ENCODE measurements at regions not wholly inside any gene's neighbourhood (a gene's known extent, or its start where the extent isn't known, plus 50 kb on each side); places are given as distances from the start of the nearest gene placed in this dataset.

DNA sequence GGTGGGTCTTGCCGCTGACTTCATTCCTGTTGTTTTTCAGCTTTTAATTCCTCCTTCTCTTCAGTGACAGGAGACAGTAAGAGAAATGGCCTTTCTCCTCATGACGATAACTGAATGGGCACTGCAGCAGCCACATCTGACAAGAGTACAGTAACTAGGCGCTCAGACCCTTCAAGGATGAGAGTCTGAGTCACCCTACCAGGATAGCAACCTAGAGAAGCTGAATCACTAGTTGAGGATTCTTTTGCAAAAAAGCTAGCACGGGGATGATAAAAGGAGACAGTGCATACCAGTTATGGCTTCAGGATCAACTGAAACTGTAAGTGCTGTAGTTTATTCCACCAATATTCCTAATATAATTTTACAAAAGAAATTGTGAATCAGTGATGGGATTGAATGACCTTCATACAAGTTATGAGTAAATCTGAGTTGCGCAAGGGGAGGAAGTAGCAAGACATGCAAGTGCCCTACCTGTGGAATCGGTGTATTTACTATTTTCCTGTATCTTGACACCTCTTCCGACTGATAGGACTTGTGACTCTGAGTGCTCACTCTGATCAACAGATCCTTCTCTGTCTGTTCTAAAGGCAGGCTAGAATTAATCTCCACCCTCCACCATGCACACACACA lies 161.8 kb upstream of the GRIK2 start:
- ATAC-seq = no peak
- H3K27ac ChIP-seq = no peak overlapping the region

GRCh38 chr6:101232961-101233360 lies 160.5 kb upstream of the GRIK2 start:
- Histone ChIP-seq H3K4me1 (no peaks in the 10 kb centered on the region), H3K36me3 (no peaks in the 10 kb centered on the region), H3K9me3 (no peaks in the 10 kb centered on the region), H3K27me3 (no peaks in the 10 kb centered on the region), H3K4me3 (no peak overlapping the region), H3K27ac (no peak overlapping the region)
- intact Hi-C loops (cut with DNase I) = no loop called here
- DNase-seq (no peak), ATAC-seq (no peak)
- TF ChIP-seq POLR2A (IDR thresholded peaks at IDR 0.05) = no peak
- TF ChIP-seq CTCF (IDR thresholded peaks at IDR 0.05) = no peak

More for the DNA sequence above, 161.8 kb upstream of the GRIK2 start:
- 83% methylated on average over 5 of the region's 7 CpGs for WGBS (ENCODE audit: insufficient coverage, low coverage, low lambda C conversion rate, missing lambda C conversion rate)
- Histone ChIP-seq H3K4me1 (no peaks in the 10 kb centered on the region), H3K9me3 (no peaks in the 10 kb centered on the region), H3K27me3 (no peaks in the 10 kb centered on the region), H3K36me3 (no peaks in the 10 kb centered on the region), H3K4me3 (no peak overlapping the region)
- no peak for DNase-seq
- intact Hi-C loops (cut with DNase I) = no loop called here
- no peak for TF ChIP-seq CTCF (IDR thresholded peaks at IDR 0.05)
- TF ChIP-seq POLR2A (IDR thresholded peaks at IDR 0.05) = no peak

DNA sequence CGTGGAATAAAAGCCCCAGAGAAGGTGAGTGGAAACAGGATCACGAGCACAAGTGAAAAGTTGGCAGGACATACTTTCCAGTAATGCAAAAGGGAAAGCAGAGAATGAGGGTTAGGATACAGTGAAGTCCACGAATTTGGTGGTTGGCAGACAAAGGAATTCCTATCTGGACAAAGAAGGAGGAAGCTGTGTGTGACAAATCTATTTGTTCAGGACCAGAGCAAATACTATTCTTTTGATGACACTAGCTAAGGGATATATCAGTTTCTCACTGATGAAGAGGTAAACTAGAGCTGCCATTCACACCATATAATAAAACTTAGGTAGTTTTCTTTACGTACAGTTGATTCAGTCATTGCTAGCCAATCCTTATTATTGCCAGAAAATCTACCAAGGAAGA lies 156.8 kb upstream of the GRIK2 start:
- H3K4me1 ChIP-seq = no peaks in the 10 kb centered on the region
- no peak for TF ChIP-seq CTCF (IDR thresholded peaks at IDR 0.05)
- no peak for TF ChIP-seq POLR2A (IDR thresholded peaks at IDR 0.05)
- no peaks in the 10 kb centered on the region for H3K27me3 ChIP-seq
- H3K9me3 ChIP-seq = no peaks in the 10 kb centered on the region
- 44% methylated on average over 4 of the region's 4 CpGs for WGBS (ENCODE audit: insufficient coverage, low coverage, low lambda C conversion rate, missing lambda C conversion rate)
- ATAC-seq = no peak
- DNase-seq = no peak
- no peak overlapping the region for H3K27ac ChIP-seq
- H3K4me3 ChIP-seq = no peak overlapping the region
- no peaks in the 10 kb centered on the region for H3K36me3 ChIP-seq
- intact Hi-C loops (cut with DNase I) = no loop called here

GRCh38 chr6:101241442-101241841 lies 152.1 kb upstream of the GRIK2 start:
- intact Hi-C loops (cut with DNase I) = no loop called here
- Histone ChIP-seq H3K4me3 (no peak overlapping the region), H3K4me1 (no peaks in the 10 kb centered on the region), H3K27ac (no peak overlapping the region), H3K36me3 (no peaks in the 10 kb centered on the region), H3K27me3 (no peaks in the 10 kb centered on the region), H3K9me3 (no peaks in the 10 kb centered on the region)
- ATAC-seq = no peak
- TF ChIP-seq POLR2A (IDR thresholded peaks at IDR 0.05) (no peak), CTCF (IDR thresholded peaks at IDR 0.05) (no peak)
- DNase-seq = no peak

GRCh38 chr6:101249470-101249869 lies 144.0 kb upstream of the GRIK2 start:
- Histone ChIP-seq H3K27me3 (no peaks in the 10 kb centered on the region), H3K4me1 (no peaks in the 10 kb centered on the region), H3K27ac (no peak overlapping the region), H3K4me3 (no peak overlapping the region), H3K36me3 (no peaks in the 10 kb centered on the region), H3K9me3 (no peaks in the 10 kb centered on the region)
- TF ChIP-seq CTCF (IDR thresholded peaks at IDR 0.05) (no peak), POLR2A (IDR thresholded peaks at IDR 0.05) (no peak)
- no peak for ATAC-seq
- intact Hi-C loops (cut with DNase I) = no loop called here
- DNase-seq = no peak

Data from right lobe of liver (tissue), 6 donors.